ENCODE measurements at regions not wholly inside any gene's neighbourhood (a gene's known extent, or its start where the extent isn't known, plus 50 kb on each side); places are given as distances from the start of the nearest gene placed in this dataset.
"Not testable (repeated sequence)": the region's sequence is repeated elsewhere in the genome, so short reads cannot be mapped to it uniquely, and the experiment has no call there.

DNA sequence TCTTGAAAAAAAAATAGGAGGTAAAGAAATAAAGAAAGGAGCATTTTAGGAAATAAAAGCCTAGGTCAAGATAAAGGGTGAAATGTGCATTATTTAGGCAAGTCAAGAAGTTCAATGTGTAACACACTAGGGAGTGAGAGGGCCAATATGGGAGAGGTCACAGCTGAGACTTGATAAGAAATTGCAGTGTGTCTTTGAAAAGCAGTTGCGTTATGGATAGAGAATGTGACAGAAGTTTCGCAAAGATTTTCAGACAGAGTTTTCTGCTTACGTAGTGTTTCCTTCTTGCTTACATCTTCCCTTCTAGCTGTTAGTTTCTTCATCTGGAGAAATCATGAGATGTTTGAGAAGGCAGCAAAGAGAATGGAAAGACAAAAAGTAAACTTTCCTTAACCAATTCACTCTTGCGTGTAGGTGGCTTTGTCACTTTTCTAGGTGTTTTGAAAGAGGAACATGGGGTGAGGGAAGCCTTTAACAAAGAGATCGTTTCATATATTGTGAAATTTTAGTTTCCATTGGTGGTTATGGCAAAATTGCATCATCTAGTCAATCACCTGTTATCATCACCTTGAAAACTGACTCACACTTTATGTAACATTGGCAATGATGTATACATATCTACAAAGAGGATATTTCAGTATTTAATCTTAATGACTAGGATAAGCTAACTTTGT is 975.5 kb downstream of the OLFM4 start:
- no peak for DNase-seq (ENCODE audit: low read depth)

- DNase-seq (ENCODE audit: low read depth), result no peak
These were observed 987.9 kb downstream of the OLFM4 start for GRCh38 chr13:54016542-54016941.

GRCh38 chr13:54018485-54018884 is 989.9 kb downstream of the OLFM4 start:
- no peak for DNase-seq (ENCODE audit: low read depth)

GRCh38 chr13:54029226-54029625 is 1000.6 kb downstream of the OLFM4 start:
- DNase-seq (ENCODE audit: low read depth), result no peak

DNA sequence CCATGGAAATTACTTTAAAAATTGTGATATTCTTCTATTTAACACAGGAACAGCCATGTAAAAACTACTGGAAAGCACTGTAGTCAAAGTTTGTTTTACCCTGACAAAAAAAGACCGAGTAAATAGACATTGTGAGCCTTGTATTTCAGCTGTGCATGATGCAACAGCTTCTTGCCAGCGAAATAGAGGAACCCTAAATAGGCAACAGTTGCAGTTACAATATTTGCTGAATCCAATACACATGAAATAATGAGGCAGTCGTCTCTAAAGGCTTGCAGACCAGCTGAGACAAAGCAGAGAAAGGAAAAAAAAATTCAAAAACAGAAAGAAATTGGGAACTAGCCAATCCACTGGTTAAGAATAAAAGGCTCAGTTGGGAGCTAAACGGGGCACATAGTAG is 1001.1 kb downstream of the OLFM4 start:
- DNase-seq (ENCODE audit: low read depth), result no peak

GRCh38 chr13:54033323-54033861 is 1004.8 kb downstream of the OLFM4 start:
- DNase-seq (ENCODE audit: low read depth), result no peak

DNA sequence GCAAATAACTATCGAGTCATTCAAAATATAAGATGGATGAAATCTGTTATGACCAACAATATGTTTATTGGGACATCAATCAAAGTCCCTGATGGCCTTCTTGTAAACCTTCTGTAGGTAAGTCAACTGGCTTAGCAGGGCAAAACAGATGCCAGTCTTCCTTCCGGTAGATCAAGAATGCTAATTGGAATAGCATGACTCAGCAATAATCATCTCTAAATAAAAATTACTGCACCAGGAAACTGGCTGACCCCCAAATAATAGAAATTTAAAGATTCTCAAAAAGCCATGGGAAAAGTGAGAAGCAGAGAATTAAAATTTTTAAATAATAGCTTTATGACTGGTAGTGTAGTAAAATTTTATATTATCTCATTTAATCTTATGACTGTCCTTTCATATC is 1005.4 kb downstream of the OLFM4 start:
- no peak for DNase-seq (ENCODE audit: low read depth)

GRCh38 chr13:54057416-54057815 is 1028.8 kb downstream of the OLFM4 start:
- not testable (repeated sequence) for DNase-seq (ENCODE audit: low read depth)

DNA sequence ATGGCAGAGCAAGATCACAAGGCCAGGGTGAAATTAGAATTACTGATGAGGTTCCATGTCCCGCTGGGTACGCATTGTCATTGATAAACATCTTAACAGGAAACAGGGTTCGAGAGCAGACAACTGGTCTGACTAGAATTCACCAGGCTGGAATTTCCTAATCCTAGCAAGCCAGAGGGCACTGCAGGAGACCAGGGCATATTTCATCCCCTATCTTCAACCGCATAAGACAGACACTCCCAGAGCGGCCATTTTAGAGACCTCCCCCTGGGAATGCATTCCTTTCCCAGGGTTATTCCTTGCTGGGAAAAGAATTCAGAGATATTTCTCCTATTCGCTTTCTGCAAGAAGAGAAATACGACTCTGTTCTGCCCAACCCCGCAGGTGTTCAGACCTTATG is 1041.3 kb downstream of the OLFM4 start:
- DNase-seq (ENCODE audit: low read depth), result not testable (repeated sequence)

GRCh38 chr13:54077569-54077968 is 1049.0 kb downstream of the OLFM4 start:
- DNase-seq (ENCODE audit: low read depth), result no peak

DNA sequence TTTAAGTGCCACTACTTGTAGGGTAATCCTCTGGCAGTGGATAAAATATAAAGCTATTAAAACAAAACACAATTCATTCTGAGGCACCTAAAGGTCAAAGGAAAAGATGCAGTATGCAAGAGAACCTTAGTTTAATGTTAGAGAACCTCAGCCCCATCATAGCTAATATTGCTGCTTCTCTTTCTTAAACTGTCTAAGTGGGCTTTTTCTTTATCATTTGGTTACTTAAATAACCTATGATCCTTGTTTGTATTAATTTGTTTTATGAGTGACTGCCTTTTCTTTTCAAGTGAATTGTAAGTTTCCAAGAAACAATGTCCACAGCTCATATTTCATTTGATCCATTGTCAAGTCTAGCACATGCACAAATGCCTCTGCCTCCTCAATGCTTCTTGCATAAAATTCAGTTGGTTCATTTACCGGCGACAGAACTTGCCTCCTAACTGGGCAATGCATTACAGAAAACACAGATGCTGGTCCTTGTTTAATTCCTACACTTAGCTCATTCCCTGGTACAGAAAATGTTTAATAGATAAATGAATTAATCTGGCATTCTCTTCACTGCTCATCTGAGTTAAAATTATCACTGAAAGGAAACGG is 1049.8 kb downstream of the OLFM4 start:
- no peak for DNase-seq (ENCODE audit: low read depth)

DNA sequence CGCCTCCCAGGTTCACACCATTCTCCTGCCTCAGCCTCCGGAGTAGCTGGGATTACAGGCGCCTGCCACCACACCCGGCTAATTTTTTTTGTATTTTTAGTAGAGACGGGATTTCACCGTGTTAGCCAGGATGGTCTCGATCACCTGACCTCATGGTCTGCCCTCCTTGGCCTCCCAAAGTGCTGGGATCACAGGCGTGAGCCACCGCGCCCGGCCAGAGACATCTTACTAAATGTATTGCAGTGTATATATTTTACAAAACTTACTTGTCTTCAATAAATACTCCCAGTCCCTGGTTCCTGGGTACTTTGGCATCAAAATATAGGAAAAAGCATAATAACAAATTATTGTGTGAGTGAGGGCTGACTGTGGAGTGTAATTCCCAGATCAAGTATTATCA is 1053.7 kb downstream of the OLFM4 start:
- DNase-seq (ENCODE audit: low read depth), result not testable (repeated sequence)

GRCh38 chr13:54091884-54092283 is 1063.3 kb downstream of the OLFM4 start:
- DNase-seq (ENCODE audit: low read depth), result no peak

GRCh38 chr13:54092686-54093085 is 1064.1 kb downstream of the OLFM4 start:
- DNase-seq (ENCODE audit: low read depth), result no peak

DNA sequence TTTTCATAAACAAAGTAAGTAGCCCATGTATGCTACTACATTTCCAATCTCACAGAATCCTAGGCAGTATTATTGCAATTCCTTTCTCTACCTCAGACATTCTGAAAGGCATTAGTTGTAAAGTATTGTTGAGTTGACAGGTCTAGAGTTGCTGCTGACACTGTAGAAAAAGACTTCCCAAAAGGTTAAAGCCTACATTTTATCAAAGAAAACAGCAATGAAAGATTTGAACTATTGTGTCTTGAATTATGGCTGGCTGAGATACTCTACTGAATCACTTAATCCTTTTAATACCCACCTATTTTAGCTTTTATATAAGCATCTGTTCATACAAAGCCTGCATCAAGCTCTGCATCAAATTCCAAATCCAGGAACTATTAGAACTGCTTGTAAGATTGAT is 1082.0 kb downstream of the OLFM4 start:
- DNase-seq (ENCODE audit: low read depth), result no peak

DNA sequence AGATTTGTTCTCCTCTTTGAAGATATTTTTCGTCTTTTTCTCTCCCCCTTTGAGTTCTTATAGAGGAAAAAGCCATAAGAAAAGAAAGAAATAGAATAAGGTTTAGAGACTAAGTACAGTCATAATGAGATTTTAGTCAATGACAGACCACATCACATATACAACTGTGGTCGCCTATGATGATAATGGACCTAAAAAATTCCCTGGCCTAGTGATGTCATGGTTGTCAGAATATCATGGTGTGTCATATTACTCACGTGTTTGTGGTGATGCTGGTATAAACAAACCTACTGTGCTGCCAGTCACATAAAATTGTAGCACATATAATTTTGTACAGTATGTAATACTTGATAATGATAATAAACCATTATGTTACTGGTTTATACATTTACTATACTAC is 1096.1 kb downstream of the OLFM4 start:
- DNase-seq (ENCODE audit: low read depth), result no peak

DNA sequence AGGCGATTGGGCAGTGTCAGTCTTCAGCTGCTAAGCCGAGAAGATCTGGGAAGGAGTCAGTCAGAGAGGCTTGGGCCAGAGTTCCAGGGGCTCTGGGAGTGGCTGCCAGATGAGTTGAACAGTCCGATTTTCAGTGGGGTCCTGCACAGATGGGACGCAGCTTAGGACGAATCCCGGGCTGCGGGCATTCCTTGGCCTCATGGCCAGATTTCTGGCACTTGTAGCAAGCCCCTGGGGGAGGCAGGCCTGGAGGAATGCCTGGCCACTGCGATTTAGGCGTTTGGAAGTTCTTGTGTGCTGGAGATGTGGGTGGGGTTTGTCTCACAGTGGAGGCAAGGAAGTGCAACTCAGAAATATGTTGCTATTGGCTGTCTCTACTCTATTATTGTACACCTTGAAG is 1102.3 kb downstream of the OLFM4 start:
- not testable (repeated sequence) for DNase-seq (ENCODE audit: low read depth)

- DNase-seq (ENCODE audit: low read depth), result not testable (repeated sequence)
These were observed 1102.8 kb downstream of the OLFM4 start for GRCh38 chr13:54131433-54131832.

GRCh38 chr13:54132127-54132526 is 1103.5 kb downstream of the OLFM4 start:
- not testable (repeated sequence) for DNase-seq (ENCODE audit: low read depth)

- DNase-seq (ENCODE audit: low read depth), result not testable (repeated sequence)
These were observed 1104.1 kb downstream of the OLFM4 start for GRCh38 chr13:54132720-54133119.

DNA sequence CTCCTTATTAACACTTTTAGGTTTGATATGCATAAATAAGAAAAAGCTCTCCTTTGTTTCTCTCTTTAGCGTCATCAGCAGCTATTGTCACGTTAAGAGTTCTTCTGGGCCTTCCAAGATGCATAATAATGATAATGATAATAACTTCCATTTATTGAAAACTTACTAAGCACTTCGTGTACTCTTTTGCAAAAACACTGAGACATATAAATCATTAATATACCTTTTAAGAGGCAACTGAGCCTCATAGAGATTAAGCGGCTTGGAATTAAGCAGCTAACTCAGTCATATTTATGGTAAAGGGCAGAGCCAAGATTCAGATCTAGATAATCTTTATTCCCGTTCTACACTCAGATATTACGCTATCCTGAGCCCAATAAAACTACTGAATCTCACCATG is 1105.1 kb downstream of the OLFM4 start:
- no peak for DNase-seq (ENCODE audit: low read depth)

DNA sequence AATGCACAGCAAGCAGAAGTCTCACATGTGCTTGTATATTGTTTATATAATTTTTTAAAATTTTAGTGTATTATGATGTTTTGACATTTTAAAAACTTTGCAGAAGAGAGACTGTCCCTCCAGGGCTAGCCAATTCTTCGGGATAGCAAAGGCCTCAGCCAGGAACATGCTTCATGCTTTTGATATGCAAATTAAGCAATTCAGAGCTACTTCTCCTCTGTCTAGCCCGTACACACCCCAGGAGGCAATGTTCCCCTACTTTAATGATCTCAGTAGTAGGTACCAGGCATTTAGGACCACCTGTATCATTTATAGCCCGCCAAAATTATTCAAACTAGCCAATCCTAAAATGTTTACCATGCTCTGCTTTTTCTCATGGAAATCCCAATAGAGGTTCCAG is 1116.2 kb downstream of the OLFM4 start:
- no peak for DNase-seq (ENCODE audit: low read depth)

GRCh38 chr13:54150851-54151250 is 1122.2 kb downstream of the OLFM4 start:
- DNase-seq (ENCODE audit: low read depth), result no peak

All from LHCN-M2 (cell line).